Smooth muscle cell (in vitro differentiated cells): ENCODE measurements at regions not wholly inside any gene's neighbourhood (a gene's known extent, or its start where the extent isn't known, plus 50 kb on each side); places are given as distances from the start of the nearest gene placed in this dataset.
A peak's percentile ranks its signal among the peaks of the same experiment; 100 is the strongest.
"Not testable (repeated sequence)": the region's sequence is repeated elsewhere in the genome, so short reads cannot be mapped to it uniquely, and the experiment has no call there.

ENCODE experiments used
- DNase-seq: peaks from one replicate; lab custom pipeline; 2025; ENCODE audit not compliant: unreplicated experiment; lab: John Stamatoyannopoulos, UW
- H2AFZ ChIP-seq: fragments of 200-600 bp; sonication (generic); 2 replicates; pipeline ENCODE4 v1.6.0; 2016; ENCODE audit warnings: antibody characterized with exemption, low read depth, mild to moderate bottlenecking
- H3F3A ChIP-seq: fragments of 200-600 bp; sonication (generic); 2 replicates; pipeline ENCODE4 v1.6.0; 2017; ENCODE audit warnings: antibody characterized with exemption, low read depth
- H3K27ac ChIP-seq: fragments of 200-600 bp; sonication (generic); 2 replicates; pipeline ENCODE4 v1.5.1; 2016; ENCODE audit warnings: low read depth, mild to moderate bottlenecking
- H3K27me3 ChIP-seq: fragments of 200-600 bp; sonication (generic); 2 replicates; pipeline ENCODE4 v1.6.1; 2016; ENCODE audit warnings: low read depth, mild to moderate bottlenecking
- H3K36me3 ChIP-seq: fragments of 200-600 bp; sonication (generic); 2 replicates; pipeline ENCODE4 v1.5.1; 2016; ENCODE audit warnings: low read depth
- H3K4me1 ChIP-seq: fragments of 200-600 bp; sonication (generic); 2 replicates; pipeline ENCODE4 v1.5.1; 2016; ENCODE audit warnings: low read depth
- H3K4me2 ChIP-seq: fragments of 200-600 bp; sonication (generic); 2 replicates; pipeline ENCODE4 v1.6.0; 2016; ENCODE audit warnings: mild to moderate bottlenecking
- H3K4me3 ChIP-seq: fragments of 200-600 bp; sonication (generic); 2 replicates; pipeline ENCODE4 v1.5.1; 2016; ENCODE audit warnings: mild to moderate bottlenecking
- H3K79me2 ChIP-seq: fragments of 200-600 bp; sonication (generic); 2 replicates; pipeline ENCODE4 v1.6.0; 2016; ENCODE audit warnings: low read depth, mild to moderate bottlenecking
- H3K9ac ChIP-seq: fragments of 200-600 bp; sonication (generic); 2 replicates; pipeline ENCODE4 v1.6.0; 2016; ENCODE audit warnings: low read depth
- H3K9me3 ChIP-seq: fragments of 200-600 bp; sonication (generic); replicated peaks from 2 replicates; pipeline ENCODE4 v1.5.1; 2016; ENCODE audit warnings: low read depth
- H4K20me1 ChIP-seq: fragments of 200-600 bp; sonication (generic); 2 replicates; pipeline ENCODE4 v1.6.0; 2016; ENCODE audit warnings: low read depth
- WGBS: methylation state at CpG from one replicate; pipeline ENCODE4 v1.1.7; 2016; ENCODE audit warnings: low lambda C conversion rate; 5-methylcytosine and 5-hydroxymethylcytosine counted together
- TF ChIP-seq, protein P1 (sequence below): fragments of 200-600 bp; sonication (generic); IDR thresholded peaks from 2 replicates; pipeline ENCODE4 v1.5.1; 2017; ENCODE audit warnings: borderline replicate concordance, mild to moderate bottlenecking, antibody characterized with exemption; ENCODE audit not compliant: insufficient read depth, poor library complexity, severe bottlenecking

DNA sequence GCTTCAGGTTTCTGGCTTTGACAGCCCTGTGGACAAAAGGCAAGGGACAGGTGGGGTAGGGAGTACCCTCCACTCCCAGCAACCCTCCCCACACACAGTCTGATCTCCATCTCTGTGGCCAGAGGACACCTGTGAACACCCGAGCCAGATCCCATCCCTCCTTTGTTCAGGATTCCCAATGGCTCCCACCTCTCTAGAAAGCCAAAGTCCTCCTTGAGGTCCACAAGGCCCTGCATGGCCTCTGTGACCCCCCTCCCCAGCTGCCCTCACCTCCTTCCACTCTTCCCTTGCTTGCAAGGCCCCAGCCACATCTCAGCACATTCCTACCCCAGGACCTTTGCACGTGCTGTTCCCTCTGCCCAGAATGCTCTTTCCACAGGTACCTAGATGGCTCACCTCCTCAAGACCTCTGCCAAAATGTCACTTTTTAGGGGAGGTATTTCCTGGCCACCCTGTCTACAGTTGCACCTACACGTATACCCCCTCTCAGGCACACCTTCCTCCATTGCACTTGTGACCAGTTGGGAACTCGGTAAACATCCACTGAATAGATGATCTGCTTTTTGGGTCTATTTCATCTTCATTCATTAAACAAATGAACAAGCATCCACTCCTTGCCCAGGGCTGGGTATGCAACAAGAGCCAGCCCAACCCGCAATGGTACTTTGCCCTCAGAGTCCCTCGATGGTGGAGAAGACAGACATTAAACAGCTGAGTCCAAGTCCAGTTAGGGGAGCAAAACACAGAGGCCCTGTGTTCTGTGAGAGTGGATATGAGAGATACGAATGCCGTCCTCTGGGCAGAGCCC lies 107.0 kb downstream of the CRLF3 start:
- Histone ChIP-seq H3K4me1 (no peaks in the 10 kb centered on the region), H3K27ac (no peak overlapping the region), H3K4me3 (no peak overlapping the region), H3K4me2 (no peak overlapping the region), H2AFZ (no peak overlapping the region), H3K27me3 (no peaks in the 10 kb centered on the region), H3F3A (no peaks in the 10 kb centered on the region), H3K79me2 (peaks cover 93% of the 10 kb centered on the region), H3K9ac (no peak overlapping the region), H3K9me3 (no peaks in the 10 kb centered on the region), H3K36me3 (no peaks in the 10 kb centered on the region), H4K20me1 (peaks cover 100% of the 10 kb centered on the region)
- TF ChIP-seq, protein P1, sequence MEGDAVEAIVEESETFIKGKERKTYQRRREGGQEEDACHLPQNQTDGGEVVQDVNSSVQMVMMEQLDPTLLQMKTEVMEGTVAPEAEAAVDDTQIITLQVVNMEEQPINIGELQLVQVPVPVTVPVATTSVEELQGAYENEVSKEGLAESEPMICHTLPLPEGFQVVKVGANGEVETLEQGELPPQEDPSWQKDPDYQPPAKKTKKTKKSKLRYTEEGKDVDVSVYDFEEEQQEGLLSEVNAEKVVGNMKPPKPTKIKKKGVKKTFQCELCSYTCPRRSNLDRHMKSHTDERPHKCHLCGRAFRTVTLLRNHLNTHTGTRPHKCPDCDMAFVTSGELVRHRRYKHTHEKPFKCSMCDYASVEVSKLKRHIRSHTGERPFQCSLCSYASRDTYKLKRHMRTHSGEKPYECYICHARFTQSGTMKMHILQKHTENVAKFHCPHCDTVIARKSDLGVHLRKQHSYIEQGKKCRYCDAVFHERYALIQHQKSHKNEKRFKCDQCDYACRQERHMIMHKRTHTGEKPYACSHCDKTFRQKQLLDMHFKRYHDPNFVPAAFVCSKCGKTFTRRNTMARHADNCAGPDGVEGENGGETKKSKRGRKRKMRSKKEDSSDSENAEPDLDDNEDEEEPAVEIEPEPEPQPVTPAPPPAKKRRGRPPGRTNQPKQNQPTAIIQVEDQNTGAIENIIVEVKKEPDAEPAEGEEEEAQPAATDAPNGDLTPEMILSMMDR: no peak
- 96% methylated on average over 8 of the region's 8 CpGs for WGBS
- DNase-seq: no peak

DNA sequence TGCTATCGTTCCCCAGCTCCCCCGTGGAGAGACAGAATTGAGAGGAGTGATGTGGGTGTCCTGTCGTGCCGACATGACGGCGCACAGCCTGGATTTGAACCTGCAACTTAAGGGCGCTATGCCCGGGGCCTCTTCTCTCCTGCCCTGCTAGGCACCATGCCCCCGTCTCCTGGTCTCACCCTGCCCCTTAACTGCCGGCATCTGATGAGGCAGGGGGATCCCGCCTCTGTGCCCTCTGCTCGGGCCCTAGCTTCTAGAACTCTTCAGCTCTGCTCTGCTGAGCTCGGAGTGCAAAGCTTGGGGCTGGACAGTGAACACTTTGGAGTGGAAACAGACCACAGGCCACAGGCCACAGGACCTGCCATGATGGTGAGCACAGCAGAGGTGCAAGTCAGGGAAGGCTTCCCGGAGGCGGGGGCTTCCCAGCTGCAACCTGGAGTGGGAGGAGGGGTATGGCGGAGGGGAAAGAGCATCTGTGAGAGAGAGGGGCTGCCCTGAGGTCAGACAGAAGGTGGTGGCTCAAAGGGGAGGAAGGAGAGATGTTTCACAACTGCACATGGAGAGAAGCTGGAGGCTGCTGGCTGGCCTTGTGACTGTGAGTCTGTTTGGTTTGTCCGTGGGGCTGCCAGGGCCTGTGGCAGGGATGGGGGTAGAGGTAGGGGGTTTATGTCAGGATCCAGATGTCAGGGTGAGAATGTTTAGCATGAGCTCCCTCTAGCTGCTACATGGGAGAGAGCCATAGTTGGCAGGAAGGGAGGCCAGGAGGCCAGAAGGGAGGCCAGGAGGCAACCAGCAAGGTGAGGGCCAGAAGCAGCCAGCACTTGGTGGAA lies 107.8 kb downstream of the CRLF3 start:
- Histone ChIP-seq H3K4me3 (no peak overlapping the region), H3K79me2 (peaks cover 88% of the 10 kb centered on the region), H3F3A (no peaks in the 10 kb centered on the region), H3K36me3 (no peaks in the 10 kb centered on the region), H3K4me2 (no peak overlapping the region), H2AFZ (no peak overlapping the region), H3K27ac (no peak overlapping the region), H3K9ac (no peak overlapping the region), H3K27me3 (no peaks in the 10 kb centered on the region), H3K4me1 (no peaks in the 10 kb centered on the region), H3K9me3 (no peaks in the 10 kb centered on the region), H4K20me1 (peaks cover 100% of the 10 kb centered on the region)
- WGBS: 92% methylated on average over 17 of the region's 17 CpGs
- DNase-seq: no peak
- TF ChIP-seq, protein P1: no peak

DNA sequence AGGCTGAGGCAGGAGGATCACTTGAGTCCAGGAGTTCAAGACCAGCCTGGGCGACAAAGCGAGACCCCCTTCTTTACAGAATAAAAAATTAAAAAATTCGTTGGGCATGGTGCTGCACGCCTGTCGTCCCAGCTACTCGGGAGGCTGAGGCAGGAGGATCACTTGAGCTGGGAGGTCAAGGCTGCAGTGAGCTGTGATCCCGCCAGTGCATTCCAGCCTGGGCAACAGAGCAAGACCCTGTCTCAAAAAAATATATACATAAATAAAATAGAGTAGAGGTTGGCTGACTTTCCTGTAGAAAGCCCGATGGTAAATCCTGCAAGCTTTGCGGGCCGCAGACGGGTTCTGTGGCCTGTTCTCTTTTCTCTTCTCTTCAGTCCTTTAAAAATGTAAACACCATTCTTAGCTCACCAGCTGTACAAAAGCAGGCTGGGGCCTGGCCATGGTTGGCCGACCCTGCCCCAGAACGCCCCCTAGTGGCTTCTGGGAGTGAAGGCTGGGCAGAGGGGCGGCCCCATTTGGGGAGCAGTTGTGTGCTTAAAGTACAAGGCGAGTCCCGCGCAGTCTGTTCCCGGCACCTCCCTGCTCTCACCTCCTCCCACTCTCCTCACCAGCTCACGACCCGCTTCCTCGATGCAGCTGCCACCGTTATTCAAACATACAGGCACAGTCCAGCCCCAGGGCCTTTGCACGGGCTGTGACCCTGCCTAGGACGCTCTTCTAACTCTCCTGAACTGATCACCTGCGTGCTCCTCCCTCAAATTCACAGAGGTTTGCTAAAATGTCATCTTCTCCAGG lies 109.5 kb downstream of the CRLF3 start:
- TF ChIP-seq, protein P1: peak; percentile 52
- H3K9me3 ChIP-seq, H2AFZ ChIP-seq, H3K4me2 ChIP-seq, H3F3A ChIP-seq, H3K4me3 ChIP-seq, H3K27ac ChIP-seq, H3K9ac ChIP-seq, H3K36me3 ChIP-seq, H3K4me1 ChIP-seq, H3K27me3 ChIP-seq, DNase-seq: not testable (repeated sequence)
- Histone ChIP-seq H3K79me2 (peaks cover 89% of the 10 kb centered on the region), H4K20me1 (peaks cover 100% of the 10 kb centered on the region)
- 74% methylated on average over 25 of the region's 25 CpGs for WGBS

DNA sequence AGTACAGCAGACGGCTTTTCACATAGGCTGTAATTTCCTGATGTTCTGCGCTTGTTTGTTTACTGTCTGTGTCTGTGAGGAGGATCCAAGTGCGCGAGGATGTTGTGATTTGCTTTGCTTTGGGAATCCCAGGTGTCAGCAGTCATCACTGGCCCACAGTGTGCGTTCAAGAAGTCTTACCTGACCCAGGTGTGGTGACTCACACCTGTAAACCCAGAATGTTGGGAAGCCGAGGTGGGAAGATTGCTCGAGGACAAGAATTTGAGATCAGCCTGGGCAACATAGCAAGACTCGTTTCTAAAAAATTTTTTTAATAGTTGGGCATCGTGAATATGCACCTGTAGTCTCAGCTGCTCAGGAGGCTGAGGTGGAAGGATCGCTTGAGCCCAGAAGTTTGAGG lies 110.7 kb downstream of the CRLF3 start:
- not testable (repeated sequence) for H3K27me3 ChIP-seq, DNase-seq, H3K4me3 ChIP-seq, H3K9me3 ChIP-seq, H3K27ac ChIP-seq, H2AFZ ChIP-seq, H3K4me2 ChIP-seq, H3K36me3 ChIP-seq, H3F3A ChIP-seq, H3K4me1 ChIP-seq, H3K9ac ChIP-seq
- WGBS: 83% methylated on average over 10 of the region's 10 CpGs
- H4K20me1 ChIP-seq: peaks cover 89% of the 10 kb centered on the region
- peaks cover 82% of the 10 kb centered on the region for H3K79me2 ChIP-seq

DNA sequence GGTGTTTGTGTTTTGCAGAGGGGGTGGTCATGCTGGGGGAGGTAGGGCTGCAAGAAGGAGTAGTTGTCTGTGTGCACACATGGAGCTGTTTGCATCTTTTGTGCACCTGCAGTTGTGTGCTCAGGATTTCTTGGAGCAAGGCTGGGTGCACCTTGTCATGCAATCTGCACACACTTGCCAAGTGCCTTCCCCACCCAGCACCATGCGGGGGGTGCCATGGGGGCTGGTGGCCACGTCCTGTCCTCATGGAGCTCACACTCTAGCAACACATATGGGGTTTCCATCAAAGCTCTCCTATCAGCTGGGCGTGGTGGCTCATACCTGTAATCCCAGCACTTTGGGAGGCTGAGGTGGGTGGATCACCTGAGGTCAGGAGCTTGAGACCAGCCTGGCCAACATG lies 111.6 kb downstream of the CRLF3 start:
- not testable (repeated sequence) for H3K27me3 ChIP-seq, H3K36me3 ChIP-seq, H3K4me1 ChIP-seq, H3K4me2 ChIP-seq, H3K4me3 ChIP-seq, DNase-seq, H3K9me3 ChIP-seq, H3K27ac ChIP-seq, H3F3A ChIP-seq, H3K9ac ChIP-seq, H2AFZ ChIP-seq
- WGBS: 93% methylated on average over 3 of the region's 3 CpGs
- Histone ChIP-seq H3K79me2 (peaks cover 73% of the 10 kb centered on the region), H4K20me1 (peaks cover 80% of the 10 kb centered on the region)
